Bone marrow (tissue), 2 donors: ENCODE measurements at regions not wholly inside any gene's neighbourhood (a gene's known extent, or its start where the extent isn't known, plus 50 kb on each side); places are given as distances from the start of the nearest gene placed in this dataset.

Experiments
- DNase-seq, 2 donors: peaks; one replicate each; lab custom pipeline; 2025; lab: John Stamatoyannopoulos, UW

DNA sequence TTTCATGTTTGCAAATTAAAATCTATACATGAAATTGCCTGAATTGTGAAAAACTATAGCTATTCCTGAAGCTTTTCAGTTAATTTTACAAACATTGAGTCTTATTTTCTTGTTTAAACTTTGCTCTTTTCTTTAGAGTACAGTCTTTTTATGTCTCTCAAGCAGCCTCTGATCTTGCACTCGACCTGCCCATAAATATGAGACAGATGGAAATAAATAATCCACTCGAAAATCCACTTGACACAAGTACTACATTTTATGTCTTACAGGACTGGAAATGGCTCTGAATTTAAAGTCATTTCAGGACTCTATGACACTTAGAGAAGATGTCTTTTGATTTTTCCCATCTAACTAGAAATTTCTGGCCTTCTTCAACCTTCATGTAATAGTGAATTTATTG is 283.8 kb downstream of the USP25 start:
- no peak for DNase-seq

- no peak for DNase-seq
These were observed 291.1 kb downstream of the USP25 start for GRCh38 chr21:16020878-16021277.

GRCh38 chr21:16022116-16022515 is 292.3 kb downstream of the USP25 start:
- no peak for DNase-seq

DNA sequence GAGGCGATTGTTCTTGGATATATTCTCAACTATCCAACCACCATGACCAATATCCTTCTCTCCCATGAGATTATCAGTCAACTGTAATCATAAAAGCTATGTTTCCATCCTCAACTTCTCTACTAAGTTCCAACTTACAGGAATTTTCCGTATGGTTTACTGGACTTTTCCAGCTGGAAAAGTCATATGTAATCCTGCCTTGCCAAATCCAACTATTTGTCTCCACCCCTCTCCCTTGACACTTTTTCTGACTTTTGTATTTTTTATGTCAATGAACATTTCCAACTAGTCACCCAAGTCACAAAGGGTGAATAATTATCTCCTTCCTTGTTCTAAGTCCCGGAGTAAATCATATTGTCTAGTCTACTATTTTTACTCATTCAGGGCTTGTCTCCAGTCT is 293.1 kb downstream of the USP25 start:
- DNase-seq, result no peak

DNA sequence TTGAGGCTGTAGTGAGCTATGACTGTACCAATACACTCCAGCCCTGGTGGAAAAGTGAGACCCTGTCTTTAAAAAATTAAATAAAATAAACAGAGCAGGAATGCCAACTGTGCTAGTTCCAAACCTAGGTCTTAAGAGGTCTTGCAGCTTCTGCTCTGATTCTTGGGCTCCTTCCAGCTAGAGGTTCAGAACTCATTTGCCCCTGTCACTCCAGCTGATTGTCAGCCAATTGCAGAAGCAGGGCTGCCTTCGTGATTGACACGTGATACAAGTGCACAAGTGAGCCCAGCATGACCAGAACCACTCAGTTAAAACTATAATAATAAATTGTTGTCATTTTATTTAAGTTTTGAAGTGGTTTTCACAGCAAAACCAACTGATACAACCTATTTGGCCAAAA is 298.4 kb downstream of the USP25 start:
- DNase-seq, result no peak

DNA sequence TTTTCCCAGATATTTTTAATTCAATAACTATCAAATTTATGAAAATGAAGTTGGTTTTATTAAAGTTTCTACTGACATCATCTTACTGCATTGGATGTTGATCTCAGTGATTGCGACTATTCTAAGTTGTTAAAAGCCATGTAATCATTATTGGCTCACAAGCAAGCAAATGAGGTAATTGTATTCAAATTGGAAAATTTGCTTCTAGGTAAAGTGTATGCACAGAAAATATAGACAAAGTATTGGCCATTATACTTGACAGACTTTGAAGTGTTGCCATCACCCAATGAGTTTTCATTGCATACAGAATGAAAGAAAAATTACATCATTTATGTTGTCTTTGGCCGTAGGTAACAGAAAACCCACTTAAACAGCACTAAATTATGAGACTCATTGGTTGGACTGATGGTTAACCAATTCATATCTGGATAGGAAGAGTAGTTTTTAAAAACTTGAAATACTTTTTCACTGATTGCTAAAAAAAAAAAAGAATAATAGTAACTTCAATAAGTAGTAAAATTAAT is 299.2 kb downstream of the USP25 start:
- no peak for DNase-seq

DNA sequence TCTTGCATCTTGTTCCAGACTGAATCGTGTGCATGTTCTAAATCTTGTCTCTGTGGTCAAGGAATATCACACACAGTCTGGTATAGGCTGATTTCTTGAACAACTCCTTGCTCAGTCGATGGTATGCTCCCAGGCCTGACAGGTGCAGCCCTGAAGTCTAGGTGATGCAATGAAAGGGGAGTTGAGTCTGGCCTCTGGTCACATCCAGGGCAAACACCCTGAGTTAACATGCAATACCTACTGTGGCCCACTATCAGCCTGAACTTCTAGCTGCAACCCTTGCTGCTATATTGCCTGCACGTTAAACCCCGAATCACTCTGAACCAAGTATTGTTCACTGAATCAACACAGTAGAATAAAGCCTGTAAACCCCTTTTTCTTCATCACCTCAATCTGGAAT is 303.4 kb downstream of the USP25 start:
- DNase-seq, result no peak

GRCh38 chr21:16034446-16035190 is 304.8 kb downstream of the USP25 start:
- DNase-seq, result no peak

DNA sequence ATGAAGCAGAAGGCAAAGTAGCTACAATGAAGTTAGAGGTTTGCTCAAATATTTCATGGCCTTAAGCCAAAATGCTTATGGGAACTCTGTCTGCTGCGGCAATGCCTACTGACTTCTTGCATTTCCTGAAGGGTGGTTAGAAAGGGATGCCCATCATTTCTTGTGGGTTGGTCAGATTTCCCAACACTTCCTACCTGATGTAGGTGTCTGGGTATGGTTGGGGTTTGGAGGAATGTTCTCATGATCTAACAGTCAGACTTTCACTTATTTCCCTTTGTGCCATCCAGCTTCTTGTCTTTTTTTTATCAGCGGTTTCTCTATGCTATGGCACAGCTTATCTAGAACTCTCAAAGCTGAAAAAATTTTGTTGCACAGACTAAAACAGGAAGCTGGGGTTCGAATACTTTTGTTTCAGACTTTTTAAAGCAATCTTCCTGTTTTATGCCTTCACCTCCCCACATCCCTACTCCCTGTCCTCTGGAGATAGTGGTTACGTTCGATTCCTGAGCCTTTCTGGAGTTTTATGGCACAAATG is 307.7 kb downstream of the USP25 start:
- no peak for DNase-seq

- DNase-seq, result no peak
These were observed 310.8 kb downstream of the USP25 start for GRCh38 chr21:16040601-16041000.

DNA sequence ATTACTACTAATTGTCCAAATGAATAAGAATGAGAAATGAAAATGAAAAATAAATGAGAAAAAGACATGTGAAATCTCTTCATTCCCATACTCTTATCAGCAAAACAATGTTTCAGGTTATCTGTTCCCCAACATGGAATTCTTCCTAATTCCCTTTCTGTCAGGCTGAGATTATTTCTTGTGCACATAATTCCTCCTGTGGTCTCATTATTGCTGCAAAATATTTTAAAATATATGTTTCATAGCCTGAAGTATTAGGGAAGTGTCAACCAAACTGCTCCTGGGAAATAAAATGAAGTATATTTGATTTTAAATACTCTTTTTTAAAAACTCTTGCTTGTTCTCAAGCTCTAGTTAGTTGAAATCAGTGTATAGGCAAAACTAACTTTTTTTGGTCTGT is 314.9 kb downstream of the USP25 start:
- DNase-seq, result no peak

DNA sequence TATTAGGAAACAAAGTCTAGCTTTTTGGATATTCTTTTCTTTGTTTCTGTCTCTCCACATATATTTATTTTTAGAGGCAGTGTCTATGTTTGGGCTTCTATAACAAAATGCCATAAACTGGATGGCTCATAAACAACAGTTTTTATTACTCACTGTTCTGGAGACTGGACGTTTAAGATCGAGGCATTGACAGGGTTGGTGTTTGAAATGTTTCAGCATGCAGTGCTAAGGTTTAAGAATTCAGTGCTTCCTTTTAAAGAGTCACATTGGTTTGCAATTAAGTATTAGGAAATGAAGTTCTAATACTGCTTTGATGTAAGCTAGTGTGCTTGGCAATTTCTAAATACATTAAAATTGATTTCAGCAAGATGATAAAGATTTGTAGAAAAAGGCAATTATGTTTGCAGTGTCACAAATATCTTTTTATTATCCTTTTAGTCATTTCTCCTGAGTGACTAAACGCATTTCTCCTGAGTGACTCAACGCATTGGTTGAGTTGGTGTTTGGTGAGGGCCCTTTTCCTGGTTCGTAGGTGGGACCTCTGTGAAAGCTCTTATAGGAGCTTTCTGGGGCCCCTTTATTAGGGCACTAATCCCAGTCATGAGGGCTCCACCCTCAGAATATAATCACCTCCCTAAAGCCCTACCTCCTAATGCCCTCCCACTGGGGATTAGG is 317.0 kb downstream of the USP25 start:
- DNase-seq, result no peak

GRCh38 chr21:16047904-16048303 is 318.1 kb downstream of the USP25 start:
- no peak for DNase-seq

- DNase-seq, result no peak
These were observed 325.2 kb downstream of the USP25 start for GRCh38 chr21:16055014-16055413.

GRCh38 chr21:16058896-16059295 is 329.1 kb downstream of the USP25 start:
- no peak for DNase-seq

- no peak for DNase-seq
These were observed 330.2 kb downstream of the USP25 start for GRCh38 chr21:16059981-16060380.

GRCh38 chr21:16061194-16061593 is 331.4 kb downstream of the USP25 start:
- no peak for DNase-seq

DNA sequence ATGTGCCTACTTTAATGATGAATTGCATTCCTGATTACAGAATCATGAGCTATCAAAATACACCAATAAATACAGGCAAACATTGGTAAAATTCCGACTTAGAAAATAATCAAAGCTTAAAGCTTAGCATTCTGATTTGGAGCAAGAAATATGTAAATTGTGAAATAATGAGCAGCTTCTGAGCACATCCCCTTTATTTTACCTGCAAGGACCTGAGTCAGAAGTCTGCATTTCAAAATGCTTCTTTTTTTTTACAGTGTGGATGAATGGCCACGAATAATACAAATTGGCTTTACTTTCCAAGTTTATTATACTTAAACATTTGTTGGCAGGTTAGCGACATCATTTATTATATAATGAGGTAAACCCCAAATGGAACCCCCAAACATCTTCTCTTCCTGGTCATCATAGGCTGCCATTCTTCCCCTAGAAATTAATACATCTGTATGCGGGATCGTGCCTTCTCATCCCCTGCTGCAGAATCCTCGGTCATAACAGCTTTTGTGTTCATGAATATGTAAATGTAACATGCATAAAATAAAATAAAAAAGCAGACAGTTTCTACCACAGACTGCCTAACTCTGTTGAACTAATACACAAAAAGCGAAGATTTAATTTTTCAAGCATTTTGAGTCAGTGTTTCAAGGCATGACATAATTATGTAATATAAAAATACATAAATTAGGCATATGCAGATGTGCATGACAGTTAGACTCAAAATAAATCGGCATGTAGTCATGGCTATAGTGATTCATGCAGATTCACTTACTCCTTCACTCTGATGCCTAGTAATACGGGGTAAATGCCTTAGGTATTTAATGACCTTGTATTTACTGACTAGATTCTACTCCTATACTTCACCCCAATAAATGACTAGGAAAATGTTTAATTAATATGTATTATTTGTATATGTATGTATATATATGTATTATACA is 339.7 kb downstream of the USP25 start:
- DNase-seq, result no peak

- DNase-seq, result no peak
These were observed 340.4 kb downstream of the USP25 start for GRCh38 chr21:16070207-16070651.

DNA sequence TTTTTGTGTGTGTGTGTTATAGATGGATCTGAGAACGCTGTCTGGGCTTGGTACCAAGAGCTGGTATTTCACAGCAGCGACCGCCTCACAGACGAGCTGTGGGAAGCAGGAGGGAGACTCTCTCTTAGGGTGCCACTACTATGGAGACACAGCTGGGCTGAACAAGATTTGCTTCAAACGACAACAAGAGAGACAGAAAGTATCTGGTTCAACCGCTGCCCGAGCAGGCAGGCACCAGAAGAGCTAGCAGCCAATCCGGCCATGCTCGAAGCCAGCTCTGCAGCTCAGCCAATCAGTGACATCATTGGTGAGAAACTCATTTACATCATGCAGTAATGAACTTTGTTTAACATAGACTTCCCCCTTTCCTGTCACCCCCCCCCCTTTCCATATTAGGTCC is 341.3 kb downstream of the USP25 start:
- no peak for DNase-seq

- DNase-seq, result no peak
These were observed 342.0 kb downstream of the USP25 start for GRCh38 chr21:16071761-16072160.

GRCh38 chr21:16072221-16072620 is 342.4 kb downstream of the USP25 start:
- no peak for DNase-seq
